Uterus (tissue), 3 donors: ENCODE measurements at regions not wholly inside any gene's neighbourhood (a gene's known extent, or its start where the extent isn't known, plus 50 kb on each side); places are given as distances from the start of the nearest gene placed in this dataset.
"Not testable (repeated sequence)": the region's sequence is repeated elsewhere in the genome, so short reads cannot be mapped to it uniquely, and the experiment has no call there.

Experiments used
- DNase-seq, 2 donors: peaks; one replicate each; pipeline ENCODE4 v3.0.0-alpha.2; 2019 to 2020
- H3K27ac ChIP-seq, 2 donors: fragments of 200-600 bp; sonication (generic); 1 replicate in 1 of 2; 2 replicates in 1 of 2; pipeline ENCODE4 v1.5.1; 2016 to 2018
- H3K27me3 ChIP-seq, 2 donors: fragments of 200-600 bp; sonication (generic); one replicate each; pipeline ENCODE4 v1.5.1; 2018 to 2019; ENCODE audit warnings: control low read depth in 1 of 2
- H3K36me3 ChIP-seq, 2 donors: fragments of 200-600 bp; sonication (generic); one replicate each; pipeline ENCODE4 v1.5.1; 2019; ENCODE audit warnings: control low read depth in 1 of 2
- H3K4me1 ChIP-seq, 2 donors: fragments of 200-600 bp; sonication (generic); one replicate each; pipeline ENCODE4 v1.5.1; 2018 to 2019; ENCODE audit warnings: control low read depth in 1 of 2
- H3K4me3 ChIP-seq, 2 donors: fragments of 200-600 bp; sonication (generic); 1 replicate in 1 of 2; 2 replicates in 1 of 2; pipeline ENCODE4 v1.5.1; 2018 to 2019; ENCODE audit warnings: mild to moderate bottlenecking in 1 of 2
- H3K9me3 ChIP-seq, 2 donors: fragments of 200-600 bp; sonication (generic); one replicate each; pipeline ENCODE4 v1.5.1; 2019; ENCODE audit warnings: control low read depth in 1 of 2
- POLR2A ChIP-seq, 2 donors: fragments of 450-650 bp; IDR thresholded peaks; one replicate each; pipeline ENCODE4 v1.6.1; 2016; ENCODE audit warnings: antibody characterized with exemption in 2 of 2, mild to moderate bottlenecking in 1 of 2, moderate library complexity in 1 of 2
- intact Hi-C: fragments of 100-400 bp; cut with DNase I; formaldehyde crosslinking; loops from one replicate; pipeline ENCODE4 v1.15.1; 2023; ENCODE audit warnings: low total_unique reads
- TF ChIP-seq, protein P1 (sequence below), 4 experiments: fragments of 200-600 bp in 2 of 4; fragments of 450-650 bp in 2 of 4; sonication (generic) in 2 of 4; IDR thresholded peaks; one replicate each; pipeline ENCODE4 v1.5.1; 2016 to 2019; ENCODE audit warnings: antibody characterized with exemption in 4 of 4, mild to moderate bottlenecking in 2 of 4, moderate library complexity in 1 of 4
- donor health status: DM: yes; HTN: yes; CAD: no.

- H3K36me3 ChIP-seq: no peaks in the 10 kb centered on the region
- no peaks in the 10 kb centered on the region for H3K4me1 ChIP-seq
- TF ChIP-seq, protein P1, sequence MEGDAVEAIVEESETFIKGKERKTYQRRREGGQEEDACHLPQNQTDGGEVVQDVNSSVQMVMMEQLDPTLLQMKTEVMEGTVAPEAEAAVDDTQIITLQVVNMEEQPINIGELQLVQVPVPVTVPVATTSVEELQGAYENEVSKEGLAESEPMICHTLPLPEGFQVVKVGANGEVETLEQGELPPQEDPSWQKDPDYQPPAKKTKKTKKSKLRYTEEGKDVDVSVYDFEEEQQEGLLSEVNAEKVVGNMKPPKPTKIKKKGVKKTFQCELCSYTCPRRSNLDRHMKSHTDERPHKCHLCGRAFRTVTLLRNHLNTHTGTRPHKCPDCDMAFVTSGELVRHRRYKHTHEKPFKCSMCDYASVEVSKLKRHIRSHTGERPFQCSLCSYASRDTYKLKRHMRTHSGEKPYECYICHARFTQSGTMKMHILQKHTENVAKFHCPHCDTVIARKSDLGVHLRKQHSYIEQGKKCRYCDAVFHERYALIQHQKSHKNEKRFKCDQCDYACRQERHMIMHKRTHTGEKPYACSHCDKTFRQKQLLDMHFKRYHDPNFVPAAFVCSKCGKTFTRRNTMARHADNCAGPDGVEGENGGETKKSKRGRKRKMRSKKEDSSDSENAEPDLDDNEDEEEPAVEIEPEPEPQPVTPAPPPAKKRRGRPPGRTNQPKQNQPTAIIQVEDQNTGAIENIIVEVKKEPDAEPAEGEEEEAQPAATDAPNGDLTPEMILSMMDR (IDR thresholded peaks at IDR 0.05): no peak
- no peak for TF ChIP-seq POLR2A (IDR thresholded peaks at IDR 0.05)
- intact Hi-C loops: no loop called here
- no peak for DNase-seq
- no peak overlapping the region for H3K27ac ChIP-seq
- no peaks in the 10 kb centered on the region for H3K27me3 ChIP-seq
- no peaks in the 10 kb centered on the region for H3K9me3 ChIP-seq
- no peak overlapping the region for H3K4me3 ChIP-seq
These were observed 761.2 kb downstream of the TENT5A start for GRCh38 chr6:80991316-80991715.

DNA sequence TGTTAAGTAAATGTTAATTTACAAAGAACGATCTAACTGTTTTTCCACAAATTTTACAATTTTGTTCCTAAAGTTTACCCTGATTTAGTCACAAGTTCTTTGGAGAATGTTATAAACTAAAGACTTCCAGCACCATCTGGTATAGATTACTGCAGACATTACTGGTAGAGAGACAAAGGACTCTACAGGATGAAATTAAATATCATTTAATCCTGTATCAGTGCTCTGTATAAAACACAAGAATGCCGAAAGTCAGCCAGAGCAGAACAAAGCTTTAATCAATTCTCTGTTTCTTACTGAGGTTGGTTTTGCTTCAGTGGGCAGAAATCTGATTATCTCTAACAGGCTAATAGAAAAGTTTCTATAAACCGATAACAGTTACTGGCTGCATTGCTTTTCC is 763.6 kb downstream of the TENT5A start:
- no peaks in the 10 kb centered on the region for H3K4me1 ChIP-seq

GRCh38 chr6:80988286-80988685 is 764.2 kb downstream of the TENT5A start:
- no peaks in the 10 kb centered on the region for H3K36me3 ChIP-seq
- TF ChIP-seq, protein P1 (IDR thresholded peaks at IDR 0.05): no peak
- no peak for TF ChIP-seq POLR2A (IDR thresholded peaks at IDR 0.05)
- H3K4me3 ChIP-seq: no peak overlapping the region
- intact Hi-C loops: no loop called here
- H3K27ac ChIP-seq: no peak overlapping the region
- DNase-seq: no peak
- H3K9me3 ChIP-seq: no peaks in the 10 kb centered on the region
- no peaks in the 10 kb centered on the region for H3K4me1 ChIP-seq
- no peaks in the 10 kb centered on the region for H3K27me3 ChIP-seq

More for the DNA sequence above, 763.6 kb downstream of the TENT5A start:
- intact Hi-C loops: no loop called here
- no peaks in the 10 kb centered on the region for H3K36me3 ChIP-seq
- H3K4me3 ChIP-seq: no peak overlapping the region
- H3K9me3 ChIP-seq: no peaks in the 10 kb centered on the region
- no peaks in the 10 kb centered on the region for H3K27me3 ChIP-seq
- no peak overlapping the region for H3K27ac ChIP-seq
- TF ChIP-seq POLR2A (IDR thresholded peaks at IDR 0.05): no peak
- TF ChIP-seq, protein P1 (IDR thresholded peaks at IDR 0.05): no peak
- no peak for DNase-seq

- H3K27me3 ChIP-seq, H3K4me1 ChIP-seq, H3K4me3 ChIP-seq, intact Hi-C loops, H3K27ac ChIP-seq, DNase-seq, H3K9me3 ChIP-seq, H3K36me3 ChIP-seq: not testable (repeated sequence)
These were observed 771.3 kb downstream of the TENT5A start for GRCh38 chr6:80981226-80981625.

- Histone ChIP-seq H3K4me1 (no peaks in the 10 kb centered on the region), H3K4me3 (no peak overlapping the region), H3K27me3 (no peaks in the 10 kb centered on the region), H3K9me3 (no peaks in the 10 kb centered on the region), H3K27ac (no peak overlapping the region), H3K36me3 (no peaks in the 10 kb centered on the region)
- intact Hi-C loops: no loop called here
- DNase-seq: no peak
- TF ChIP-seq, protein P1 (IDR thresholded peaks at IDR 0.05): no peak
- no peak for TF ChIP-seq POLR2A (IDR thresholded peaks at IDR 0.05)
These were observed 776.1 kb downstream of the TENT5A start for GRCh38 chr6:80976336-80976735.

DNA sequence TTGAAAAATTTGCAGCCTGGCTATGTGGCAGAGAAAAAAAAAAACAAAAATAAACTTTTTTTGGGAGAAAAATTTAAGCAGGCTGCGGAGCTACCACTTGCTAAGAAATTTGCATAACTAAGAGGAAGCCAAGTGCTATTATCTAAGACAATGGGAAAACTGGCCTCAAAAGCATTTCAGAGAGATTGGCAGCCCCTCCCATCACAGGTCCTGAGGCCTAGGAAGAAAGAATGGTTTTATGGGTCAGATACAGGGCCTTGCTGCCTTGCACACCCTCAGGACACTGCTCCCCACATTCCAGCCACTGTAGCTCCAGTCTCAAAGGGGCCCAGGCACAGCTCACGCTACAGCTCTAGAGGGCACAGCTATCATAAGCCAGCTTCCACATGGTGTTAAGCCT is 777.9 kb downstream of the TENT5A start:
- Histone ChIP-seq H3K4me3 (no peak overlapping the region), H3K27me3 (no peaks in the 10 kb centered on the region)

More for the DNA sequence above, 777.9 kb downstream of the TENT5A start:
- TF ChIP-seq POLR2A (IDR thresholded peaks at IDR 0.05): no peak
- TF ChIP-seq, protein P1 (IDR thresholded peaks at IDR 0.05): no peak
- intact Hi-C loops: no loop called here
- Histone ChIP-seq H3K27ac (no peak overlapping the region), H3K9me3 (no peaks in the 10 kb centered on the region), H3K36me3 (no peaks in the 10 kb centered on the region), H3K4me1 (no peaks in the 10 kb centered on the region)
- no peak for DNase-seq
